AG10803 (cell line): ENCODE measurements at regions not wholly inside any gene's neighbourhood (a gene's known extent, or its start where the extent isn't known, plus 50 kb on each side); places are given as distances from the start of the nearest gene placed in this dataset.
"Not testable (repeated sequence)": the region's sequence is repeated elsewhere in the genome, so short reads cannot be mapped to it uniquely, and the experiment has no call there.

ENCODE experiments used
- DNase-seq: peaks from one replicate; pipeline ENCODE4 v3.0.0; 2010; ENCODE audit warnings: low read depth
- H3K4me3 ChIP-seq: 2 replicates; pipeline ENCODE4 v1.5.1; 2011; ENCODE audit warnings: mild to moderate bottlenecking, low read length, control low read depth
- TF ChIP-seq, protein P1 (sequence below): conservative IDR thresholded peaks from 2 replicates; pipeline ENCODE4 v1.5.1; 2011; ENCODE audit warnings: mild to moderate bottlenecking, low read length, control low read depth, inconsistent platforms

DNA sequence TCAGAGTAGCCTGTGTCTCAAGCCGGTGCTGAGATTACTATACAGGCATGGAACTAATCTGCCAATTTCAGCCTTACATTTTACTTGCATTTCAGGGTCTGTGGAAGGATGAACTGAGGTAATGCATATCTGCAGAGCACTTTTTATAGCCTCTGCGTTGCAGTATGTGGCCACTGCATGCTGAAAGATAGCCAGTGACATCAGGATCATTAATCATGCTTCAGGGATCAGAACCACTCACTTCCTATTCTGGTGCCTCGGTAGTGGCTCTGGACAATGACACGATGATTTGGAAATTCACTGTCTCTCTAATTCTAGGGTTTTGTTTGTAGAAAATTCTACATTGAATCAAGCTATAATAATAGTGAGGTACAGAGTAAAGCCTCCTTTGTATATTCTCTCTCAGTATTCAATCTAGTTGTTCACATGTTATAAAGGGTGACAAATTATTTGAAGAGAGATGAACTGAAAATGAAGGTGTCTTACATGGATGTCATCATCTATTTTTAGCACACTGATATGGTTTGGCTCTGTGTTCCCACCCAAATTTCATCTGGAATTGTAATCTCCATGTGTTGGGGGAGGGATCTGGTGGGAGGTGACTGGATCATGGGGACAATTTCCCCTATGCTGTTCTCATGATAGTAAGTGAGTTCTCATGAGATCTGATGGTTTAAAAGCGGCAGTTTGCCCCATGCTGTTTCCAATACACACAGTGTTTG is 554.3 kb upstream of the MIS18BP1 start:
- no peak for DNase-seq
- TF ChIP-seq, protein P1, sequence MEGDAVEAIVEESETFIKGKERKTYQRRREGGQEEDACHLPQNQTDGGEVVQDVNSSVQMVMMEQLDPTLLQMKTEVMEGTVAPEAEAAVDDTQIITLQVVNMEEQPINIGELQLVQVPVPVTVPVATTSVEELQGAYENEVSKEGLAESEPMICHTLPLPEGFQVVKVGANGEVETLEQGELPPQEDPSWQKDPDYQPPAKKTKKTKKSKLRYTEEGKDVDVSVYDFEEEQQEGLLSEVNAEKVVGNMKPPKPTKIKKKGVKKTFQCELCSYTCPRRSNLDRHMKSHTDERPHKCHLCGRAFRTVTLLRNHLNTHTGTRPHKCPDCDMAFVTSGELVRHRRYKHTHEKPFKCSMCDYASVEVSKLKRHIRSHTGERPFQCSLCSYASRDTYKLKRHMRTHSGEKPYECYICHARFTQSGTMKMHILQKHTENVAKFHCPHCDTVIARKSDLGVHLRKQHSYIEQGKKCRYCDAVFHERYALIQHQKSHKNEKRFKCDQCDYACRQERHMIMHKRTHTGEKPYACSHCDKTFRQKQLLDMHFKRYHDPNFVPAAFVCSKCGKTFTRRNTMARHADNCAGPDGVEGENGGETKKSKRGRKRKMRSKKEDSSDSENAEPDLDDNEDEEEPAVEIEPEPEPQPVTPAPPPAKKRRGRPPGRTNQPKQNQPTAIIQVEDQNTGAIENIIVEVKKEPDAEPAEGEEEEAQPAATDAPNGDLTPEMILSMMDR = no peak
- no peak overlapping the region for H3K4me3 ChIP-seq

DNA sequence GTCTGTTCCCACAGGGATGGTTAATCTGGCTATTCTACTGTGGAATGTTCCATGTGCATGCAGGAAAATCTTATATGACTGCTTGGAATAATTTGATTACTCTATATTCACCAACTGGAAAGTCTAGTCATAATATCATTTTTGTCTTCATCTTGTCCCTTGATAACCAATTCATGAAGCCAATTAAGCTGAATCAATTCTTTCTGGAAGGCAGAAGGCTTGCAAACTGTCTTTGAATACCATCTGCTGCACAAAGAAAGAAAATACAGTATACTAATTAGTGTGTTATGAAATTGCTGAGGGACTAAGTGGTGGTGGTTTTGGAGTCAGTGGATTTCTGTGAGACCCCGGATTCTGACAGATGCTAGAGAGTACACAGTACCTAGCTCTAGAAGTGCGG is 546.5 kb upstream of the MIS18BP1 start:
- H3K4me3 ChIP-seq = no peak overlapping the region
- TF ChIP-seq, protein P1 = no peak
- DNase-seq = no peak

DNA sequence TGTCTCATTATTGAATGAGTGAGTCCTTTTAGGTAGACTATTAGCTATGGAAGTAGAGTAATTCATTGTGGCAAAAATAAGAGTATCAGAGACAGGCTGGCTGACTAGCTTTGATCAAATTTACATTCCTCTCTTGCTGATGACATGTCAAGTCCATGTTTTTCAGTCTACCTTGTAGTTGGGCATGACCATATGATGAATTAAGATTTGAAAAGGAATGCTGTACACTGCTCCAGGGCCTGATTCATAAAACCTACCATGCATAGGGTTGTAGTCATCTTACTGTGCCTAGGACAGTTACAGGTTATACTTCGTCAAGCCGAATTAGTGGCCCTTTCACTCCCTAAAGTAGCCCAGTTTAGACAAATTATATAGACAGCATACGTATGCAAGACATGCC is 545.7 kb upstream of the MIS18BP1 start:
- DNase-seq = no peak
- H3K4me3 ChIP-seq = no peak overlapping the region
- TF ChIP-seq, protein P1 = no peak

DNA sequence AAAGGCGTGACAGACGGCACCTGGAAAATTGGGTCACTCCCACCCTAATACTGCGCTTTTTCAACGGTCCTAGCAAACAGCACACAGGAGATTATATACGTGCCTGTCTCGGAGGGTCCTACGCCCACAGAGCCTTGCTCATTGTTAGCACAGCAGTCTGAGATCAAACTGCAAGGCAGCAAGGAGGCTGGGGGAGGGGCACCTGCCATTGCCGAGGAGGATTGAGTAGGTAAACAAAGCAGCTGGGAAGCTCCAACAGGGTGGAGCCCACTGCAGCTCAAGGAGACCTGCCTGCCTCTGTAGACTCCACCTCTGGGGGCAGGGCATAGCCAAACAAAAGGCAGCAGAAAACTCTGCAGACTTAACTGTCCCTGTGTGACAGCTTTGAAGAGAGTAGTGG is 543.0 kb upstream of the MIS18BP1 start:
- H3K4me3 ChIP-seq, DNase-seq: not testable (repeated sequence)

DNA sequence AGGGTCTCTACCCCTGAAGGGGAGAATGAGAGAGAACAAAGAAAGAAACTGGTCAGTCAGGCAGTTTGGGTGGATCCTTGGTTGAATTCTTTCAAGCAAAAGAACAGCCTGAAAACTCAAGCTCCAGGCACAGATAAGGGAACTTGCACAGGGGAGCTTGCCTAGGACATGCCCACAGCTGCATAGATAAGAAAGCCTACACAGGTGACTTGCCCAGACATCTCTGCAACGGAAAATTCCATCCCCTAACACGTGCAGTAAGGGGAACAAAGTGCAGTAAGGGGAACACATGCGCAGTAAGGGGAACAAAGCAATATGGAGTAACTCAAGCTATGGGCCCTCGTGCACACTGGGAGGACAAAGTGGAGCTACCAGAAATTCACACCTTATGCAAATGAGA is 540.1 kb upstream of the MIS18BP1 start:
- TF ChIP-seq, protein P1 = no peak
- no peak for DNase-seq
- no peak overlapping the region for H3K4me3 ChIP-seq

DNA sequence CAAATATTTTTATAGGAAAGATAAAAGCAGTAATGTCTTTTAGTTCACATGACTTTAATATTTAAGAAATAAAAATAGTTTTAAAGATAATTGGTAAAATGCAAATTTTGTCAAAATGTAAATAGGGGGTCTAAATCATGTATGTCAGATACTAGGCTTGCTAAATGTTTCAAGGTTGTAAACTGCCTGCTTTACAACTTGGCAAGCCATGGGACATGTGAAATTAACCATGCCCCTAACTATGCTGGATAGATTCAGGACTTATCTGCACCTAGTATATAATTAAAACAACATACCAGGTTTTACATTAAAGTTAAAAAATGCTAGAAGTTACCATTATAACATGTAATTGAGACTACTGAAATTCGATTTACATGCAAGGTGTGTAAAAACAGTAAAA is 537.3 kb upstream of the MIS18BP1 start:
- TF ChIP-seq, protein P1 = no peak
- no peak overlapping the region for H3K4me3 ChIP-seq

DNA sequence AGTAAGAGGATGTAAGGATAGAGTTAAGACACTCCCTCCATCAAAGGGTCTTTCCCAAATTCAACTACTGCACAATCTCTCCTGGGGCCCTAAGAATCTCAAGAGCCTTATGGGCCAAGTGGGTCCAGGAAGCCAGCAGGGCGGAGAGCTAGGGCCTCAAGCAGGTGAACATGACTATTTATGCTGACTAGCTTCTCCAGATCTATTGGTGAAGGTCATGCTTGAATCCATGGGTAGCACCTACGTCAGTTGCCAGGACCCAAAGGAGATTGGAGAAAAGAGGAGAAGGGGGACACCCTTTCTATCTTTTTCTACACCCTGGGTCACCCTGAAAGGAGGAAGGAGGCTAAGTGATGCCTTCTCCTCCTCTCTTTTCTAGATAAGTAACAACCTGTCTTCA is 534.2 kb upstream of the MIS18BP1 start:
- DNase-seq = no peak
- H3K4me3 ChIP-seq = no peak overlapping the region
- TF ChIP-seq, protein P1 = no peak

More for the DNA sequence above, 537.3 kb upstream of the MIS18BP1 start:
- DNase-seq = no peak
